CD4-positive, alpha-beta T cell treated with Interleukin-4 for 1 hour (primary cell): ENCODE measurements at regions not wholly inside any gene's neighbourhood (a gene's known extent, or its start where the extent isn't known, plus 50 kb on each side); places are given as distances from the start of the nearest gene placed in this dataset.
"Not testable (repeated sequence)": the region's sequence is repeated elsewhere in the genome, so short reads cannot be mapped to it uniquely, and the experiment has no call there.

Experiments used
- DNase-seq, 2 donors: peaks; one replicate each; pipeline ENCODE4 v3.0.0-alpha.2; 2020 to 2022

DNA sequence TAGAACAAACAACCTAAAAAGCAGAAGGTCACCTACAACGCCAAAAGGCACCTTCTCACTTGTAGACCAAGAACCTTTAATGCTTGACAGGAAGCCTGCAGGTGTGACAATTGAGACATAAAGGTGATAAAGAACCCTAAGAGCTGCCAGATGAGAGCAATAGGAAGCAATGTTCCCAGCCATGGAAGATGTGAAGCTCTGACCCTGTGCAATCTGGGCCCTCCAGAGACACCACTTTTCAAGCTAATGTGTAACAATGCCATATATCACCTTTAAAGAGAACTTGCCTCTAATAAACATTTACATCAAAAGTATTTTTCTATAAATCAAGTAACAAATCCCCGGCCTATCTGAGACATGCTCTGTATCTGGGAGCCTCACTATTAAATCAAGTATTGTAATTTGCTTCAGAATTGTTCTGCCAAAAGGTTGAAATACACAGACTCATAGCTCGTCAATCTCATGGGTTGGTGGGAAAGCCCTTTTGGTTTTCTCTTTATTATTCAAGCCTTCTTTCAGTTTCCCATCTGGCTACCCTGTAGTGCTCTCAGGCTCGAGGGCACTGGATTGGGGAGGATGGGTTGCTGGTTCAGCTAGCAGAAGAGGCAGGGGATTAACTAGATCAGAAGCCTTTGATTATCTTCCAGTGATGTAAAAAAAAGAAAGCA, 368.9 kb downstream of the BUD13 start:
- no peak for DNase-seq

DNA sequence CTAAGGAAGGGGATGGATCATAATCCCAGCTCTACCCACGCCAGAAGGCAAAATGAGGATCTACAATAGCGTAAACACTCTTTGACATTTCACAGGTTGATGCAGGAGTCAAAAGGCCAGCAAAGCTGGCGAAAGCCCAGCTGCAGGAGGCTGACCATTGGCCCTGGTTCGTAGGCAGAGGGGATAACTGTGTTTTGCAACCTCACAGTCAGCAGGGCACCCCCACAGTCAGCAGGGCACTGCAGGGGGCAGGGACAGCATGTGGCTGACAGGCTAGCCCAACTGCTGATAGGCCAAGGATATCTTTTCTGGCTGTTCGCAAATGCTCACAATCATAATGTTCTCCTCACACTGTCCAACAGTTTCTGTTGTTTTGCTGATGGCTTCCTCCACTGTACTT, 372.7 kb downstream of the BUD13 start:
- DNase-seq: no peak

DNA sequence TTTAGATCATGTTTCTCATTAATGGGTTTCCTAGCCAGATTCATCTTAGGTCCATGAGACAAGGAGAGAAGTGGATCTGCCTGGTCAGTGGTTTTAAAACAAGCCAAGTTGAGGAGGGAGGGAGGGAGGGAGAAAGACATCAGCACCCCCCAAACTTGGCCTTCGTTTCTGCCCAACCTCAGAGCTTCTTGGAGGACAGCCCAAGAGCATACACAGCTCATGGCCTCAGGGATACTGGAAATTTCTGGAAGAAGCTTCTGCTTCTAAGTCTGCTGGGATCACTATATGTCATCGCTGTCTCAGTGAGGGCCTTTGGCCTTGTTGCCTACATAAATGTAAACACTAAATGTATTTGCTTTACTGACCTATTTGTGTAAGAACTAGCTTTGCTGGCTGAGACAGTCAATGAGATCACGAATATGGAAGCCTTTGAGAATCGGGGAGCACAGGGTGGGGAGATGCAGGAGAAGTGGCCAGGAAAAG, 375.1 kb downstream of the BUD13 start:
- DNase-seq: no peak

DNA sequence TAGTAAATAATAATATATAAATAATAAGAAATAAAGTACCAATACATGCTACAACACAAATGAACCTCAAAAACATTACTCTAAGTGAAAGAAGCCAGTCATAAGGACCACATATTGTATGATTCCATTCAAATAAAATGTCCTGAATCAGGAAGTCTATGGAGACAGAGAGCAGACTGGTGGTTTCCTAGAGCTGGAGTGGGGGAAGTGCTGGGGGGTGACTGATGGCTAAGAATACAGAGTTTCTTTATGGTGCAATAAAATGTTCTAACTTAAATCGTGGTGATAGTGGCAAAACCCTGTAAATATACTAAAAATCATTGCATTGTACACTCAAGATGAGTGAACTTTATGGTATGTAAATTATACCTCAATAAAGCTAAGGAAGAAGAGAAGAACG, 376.5 kb downstream of the BUD13 start:
- DNase-seq: no peak

DNA sequence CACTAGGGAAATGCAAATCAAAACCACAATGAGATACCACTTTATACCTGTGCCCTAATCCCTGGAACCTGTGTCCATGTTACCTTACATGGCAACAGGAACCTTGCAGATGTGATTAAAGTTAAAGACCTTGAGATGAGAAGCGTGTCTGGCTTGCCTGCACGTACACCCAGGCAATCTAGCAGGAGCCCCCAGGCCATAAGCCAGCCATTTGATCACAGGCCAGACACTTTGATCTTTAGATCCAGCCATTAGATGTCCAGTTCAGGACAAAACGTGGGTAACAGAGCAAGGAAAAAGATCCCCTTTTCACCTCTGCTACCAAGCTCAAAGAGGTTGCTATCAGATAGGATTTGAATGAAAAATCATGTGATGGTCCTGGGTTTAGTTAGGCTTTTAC, 378.8 kb downstream of the BUD13 start:
- no peak for DNase-seq

DNA sequence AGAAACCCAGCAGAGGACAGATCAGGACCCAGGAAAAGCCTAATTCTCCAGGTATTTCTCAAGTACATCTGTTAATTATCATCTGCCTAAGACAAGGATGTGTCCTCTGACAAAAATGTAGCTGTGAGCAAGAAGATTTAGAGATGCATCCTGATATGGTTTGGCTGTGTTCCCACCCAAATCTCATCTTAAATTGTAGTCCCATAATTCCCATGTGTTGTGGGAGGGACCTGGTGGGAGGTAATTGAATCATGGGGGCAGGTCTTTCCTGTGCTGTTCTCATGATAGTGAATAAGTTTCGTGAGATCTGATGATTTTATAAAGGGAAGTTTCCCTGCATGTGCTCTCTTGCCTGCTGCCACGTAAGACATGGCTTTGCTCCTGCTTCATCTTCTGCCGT, 381.8 kb downstream of the BUD13 start:
- DNase-seq: no peak

DNA sequence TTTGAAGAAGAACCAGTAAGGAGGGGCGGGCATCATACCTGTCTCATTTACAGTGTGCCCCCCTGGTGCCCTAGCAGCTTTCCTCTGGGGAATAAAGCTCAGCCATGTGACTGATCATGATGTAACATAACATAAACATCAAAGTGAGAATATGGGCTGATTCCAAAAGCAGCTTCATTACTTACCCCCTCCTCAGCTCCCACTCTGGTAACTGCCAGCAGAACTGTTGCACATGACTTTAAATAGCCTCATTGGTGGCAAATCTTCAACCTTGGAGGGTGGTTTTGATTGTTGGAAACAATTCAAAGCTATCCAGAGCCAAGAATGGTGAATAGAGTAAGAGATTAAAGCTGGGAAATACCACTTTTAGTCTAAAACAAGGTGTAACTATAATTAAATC, 384.6 kb downstream of the BUD13 start:
- DNase-seq: no peak

DNA sequence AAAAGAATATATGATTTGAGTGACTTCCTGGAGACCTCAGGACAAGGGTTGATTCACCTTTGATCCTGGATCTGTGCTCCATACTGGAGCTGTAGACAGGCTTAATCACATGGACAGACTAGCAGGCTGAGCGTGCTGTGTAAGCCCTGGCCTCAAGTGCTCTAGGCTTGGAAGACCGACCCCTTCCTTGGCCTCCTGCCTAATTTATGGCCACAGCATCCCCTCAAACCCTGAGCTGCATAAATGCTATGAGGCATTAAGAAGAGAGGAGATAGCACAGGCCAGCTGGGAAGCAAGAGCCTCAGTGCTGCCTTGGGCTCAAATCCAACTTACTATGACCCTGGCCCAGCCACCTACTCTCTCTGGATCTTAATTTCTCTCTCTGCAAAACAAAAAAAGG, 385.1 kb downstream of the BUD13 start:
- DNase-seq: no peak

DNA sequence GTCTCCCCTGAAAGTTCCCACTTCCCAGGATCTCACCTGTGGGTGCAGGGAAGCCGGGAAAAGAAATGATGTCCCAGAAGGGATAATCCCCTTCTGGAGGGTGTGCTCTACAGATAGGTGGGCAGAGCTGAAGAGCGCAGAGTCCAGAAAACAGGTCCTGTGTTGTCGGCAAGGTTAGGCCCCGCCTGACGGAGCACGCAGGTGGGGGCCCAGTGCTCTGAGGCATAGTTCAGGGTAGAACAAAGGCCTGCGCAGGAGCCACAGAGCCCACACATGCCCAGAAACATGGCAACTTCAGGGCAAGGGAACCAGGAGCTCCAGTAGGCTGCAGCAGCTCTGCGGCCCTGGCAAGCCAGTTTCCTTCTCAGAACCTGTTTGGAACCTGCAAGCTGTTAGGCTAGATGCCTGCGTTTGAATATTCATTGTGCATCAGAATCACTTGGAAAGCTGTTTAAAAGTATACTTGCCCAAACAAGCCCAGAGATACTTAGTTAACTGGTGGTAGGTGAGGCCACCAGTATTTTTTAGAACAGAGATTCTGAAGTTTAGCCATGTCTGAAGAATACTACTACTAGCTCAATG, 386.6 kb downstream of the BUD13 start:
- DNase-seq: no peak

DNA sequence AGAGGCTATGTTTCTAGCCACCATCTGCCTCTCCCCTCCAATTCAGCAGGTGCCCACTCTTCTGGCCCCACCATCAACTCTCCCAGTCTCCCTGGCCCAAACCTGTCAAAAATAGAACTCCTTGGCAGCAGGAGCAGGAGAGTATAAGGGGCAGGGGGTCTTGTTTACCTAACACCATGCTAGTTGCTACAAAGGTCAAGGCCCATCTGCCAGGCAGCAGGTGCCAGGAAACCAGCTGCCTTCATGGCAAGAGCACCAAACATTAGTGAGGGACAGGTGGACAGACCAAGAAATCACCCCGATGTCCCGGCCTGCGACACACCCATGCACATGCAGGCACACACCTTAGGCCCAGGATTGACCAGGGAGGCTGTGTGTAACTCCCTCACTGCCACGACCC, 387.9 kb downstream of the BUD13 start:
- DNase-seq: no peak

DNA sequence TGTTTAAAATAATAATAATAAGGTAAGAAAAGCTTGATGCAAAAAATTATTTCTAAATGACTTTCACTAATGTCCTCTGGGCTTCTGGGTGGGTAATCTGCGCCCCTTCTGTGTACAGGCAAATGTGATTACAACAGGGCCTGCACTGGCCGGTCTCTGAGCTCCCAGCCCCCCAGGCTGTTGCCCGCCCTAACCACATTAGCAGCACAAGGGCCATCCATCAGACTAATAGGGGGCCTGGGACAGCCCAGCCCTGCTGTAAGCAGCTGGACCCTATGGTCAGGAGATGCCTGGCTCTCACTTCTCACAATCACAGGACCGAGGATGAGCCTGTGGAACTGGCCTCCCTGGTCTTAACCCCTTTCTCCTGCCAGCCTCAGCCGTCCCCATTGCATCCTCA, 388.4 kb downstream of the BUD13 start:
- no peak for DNase-seq

DNA sequence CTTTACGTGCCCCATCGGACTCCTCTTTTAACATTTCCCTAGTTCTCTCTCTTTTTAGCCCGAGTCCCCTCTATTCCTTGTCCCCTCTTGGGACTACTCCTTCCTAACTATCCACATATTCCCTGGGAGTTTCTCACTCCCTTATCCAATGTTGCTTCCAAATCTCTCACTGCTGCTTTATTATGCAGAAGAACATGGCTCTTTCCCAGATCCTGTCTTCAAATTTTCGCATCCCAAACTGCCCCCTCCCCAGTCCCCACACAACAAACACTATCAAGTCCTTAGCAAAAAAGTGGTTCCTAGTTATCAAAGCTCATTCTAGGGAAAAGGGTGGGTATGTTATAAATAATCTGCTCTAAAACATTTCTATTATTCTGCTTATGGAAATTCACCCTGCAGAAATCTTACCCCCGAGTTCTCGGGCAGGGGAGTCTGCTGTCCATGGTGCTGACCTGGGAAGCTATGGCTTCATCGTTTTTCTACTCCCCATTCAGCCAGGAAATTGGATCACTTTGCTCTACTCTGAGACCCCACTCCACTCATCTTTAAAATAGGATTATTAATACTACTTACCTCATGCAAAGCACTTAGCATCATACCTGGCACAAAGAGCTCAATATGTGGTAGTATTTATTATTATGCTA, 393.5 kb downstream of the BUD13 start:
- DNase-seq: no peak

DNA sequence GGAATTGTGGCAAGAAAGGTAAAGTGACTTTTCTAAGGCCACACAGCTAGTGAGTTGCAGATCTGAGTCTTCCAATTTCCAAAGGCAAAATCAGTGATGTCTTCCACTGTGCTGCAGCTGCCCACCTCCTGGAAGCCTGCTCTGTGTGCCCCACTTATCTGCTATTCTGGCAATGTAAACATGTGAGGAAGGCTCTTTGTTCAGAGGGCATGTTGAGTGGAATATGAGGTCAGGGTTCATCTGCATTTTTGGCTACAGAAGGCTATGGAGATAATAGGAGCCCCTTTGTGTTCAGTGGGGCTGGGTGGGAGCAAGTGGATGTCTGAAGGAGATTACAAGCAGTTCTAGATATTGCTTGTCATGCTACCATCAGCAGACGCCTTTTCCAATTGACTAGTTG, 396.2 kb downstream of the BUD13 start:
- no peak for DNase-seq

DNA sequence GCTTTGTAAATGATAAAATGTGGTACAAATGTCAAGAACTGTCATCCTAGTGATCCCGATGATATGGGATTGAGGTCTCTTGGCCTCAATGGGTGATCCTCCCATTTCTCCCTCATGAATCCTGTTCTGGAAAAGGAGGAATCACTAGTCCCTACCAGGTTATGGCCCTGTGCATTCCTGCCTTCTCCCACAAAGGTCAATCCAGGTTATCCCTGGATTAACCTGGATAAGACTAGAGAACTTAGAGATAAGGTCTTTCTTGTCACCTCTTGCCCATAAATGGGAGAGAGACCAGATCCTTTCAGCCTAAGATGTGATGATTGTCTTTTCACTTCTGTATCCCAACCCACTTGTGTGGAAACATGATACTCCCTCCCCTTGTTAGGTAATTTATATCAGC, 396.7 kb downstream of the BUD13 start:
- no peak for DNase-seq

DNA sequence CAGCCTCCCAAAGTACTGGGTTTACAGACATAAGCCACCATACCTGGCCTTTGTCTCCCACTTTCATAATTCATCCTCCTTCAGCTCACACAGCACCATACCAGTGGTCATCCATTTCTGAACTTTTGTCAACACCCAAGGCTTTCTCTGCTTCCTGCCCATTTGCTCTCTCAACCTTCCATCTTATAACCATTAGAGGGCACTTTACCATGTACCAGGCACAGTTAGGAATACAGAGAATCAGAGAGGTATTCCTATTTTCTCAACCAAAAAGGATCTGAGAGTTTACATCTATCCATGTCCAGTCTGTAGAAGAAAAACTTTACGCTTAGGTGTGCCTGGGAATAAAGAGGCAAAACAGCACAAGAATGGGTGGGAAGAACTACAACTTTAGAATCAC, 397.6 kb downstream of the BUD13 start:
- no peak for DNase-seq

DNA sequence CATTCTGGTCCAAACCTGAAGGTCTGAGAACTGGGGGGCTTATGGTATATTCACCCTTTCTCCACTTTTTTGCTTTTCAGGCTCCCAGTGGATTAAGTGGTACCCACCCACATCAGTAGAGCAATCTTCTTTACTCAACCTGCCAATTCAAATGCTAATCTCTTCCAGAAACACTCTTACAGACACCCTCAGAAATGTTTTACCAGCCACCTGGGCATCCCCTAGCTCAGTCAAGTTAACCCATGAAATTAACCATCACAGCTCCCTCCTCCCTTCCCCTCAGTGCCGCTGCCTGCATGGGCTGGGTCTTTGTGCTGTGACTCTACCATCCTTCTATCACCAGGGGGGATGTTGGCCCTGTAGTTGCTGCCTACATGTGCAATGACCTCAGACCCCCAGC, 398.7 kb downstream of the BUD13 start:
- no peak for DNase-seq

DNA sequence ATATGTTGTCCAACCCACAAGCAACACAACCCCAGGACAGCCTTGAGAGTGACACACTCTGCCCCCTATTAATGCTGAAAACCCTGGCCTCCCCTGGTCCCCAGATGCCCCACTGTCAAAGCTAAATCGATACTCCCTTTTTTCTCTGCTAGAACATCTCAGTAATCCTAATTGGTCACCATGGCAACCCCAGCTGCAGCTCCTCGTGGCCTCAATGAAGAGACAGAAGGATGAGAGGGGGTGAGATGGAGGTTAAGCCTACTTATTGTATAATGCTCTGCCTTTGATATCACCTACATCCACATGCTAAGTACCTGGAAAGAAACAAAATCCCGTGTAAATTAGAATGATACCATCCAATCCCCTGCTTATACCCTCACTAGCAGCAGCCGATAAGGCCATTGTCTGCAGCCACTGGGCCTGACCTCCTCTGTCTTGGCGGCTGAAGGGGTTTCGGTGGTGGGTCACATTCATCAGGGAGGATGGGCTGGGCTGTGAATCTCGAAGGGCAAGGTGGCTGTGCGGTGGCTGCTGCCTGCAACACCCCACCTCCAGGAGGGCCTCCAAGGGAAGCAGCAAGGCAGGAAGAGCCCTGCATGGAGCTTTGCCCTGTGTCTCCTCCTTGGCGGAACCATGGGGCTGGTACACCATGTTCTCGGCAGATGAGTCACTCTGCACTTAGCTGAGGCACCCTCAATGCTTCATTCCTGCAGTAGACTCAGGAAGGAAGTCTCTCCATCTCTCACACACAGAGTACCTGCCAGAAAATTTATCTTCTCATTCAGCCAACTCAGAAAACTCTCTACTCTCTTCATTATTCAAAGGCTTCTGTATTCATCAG, 399.5 kb downstream of the BUD13 start:
- DNase-seq: no peak

DNA sequence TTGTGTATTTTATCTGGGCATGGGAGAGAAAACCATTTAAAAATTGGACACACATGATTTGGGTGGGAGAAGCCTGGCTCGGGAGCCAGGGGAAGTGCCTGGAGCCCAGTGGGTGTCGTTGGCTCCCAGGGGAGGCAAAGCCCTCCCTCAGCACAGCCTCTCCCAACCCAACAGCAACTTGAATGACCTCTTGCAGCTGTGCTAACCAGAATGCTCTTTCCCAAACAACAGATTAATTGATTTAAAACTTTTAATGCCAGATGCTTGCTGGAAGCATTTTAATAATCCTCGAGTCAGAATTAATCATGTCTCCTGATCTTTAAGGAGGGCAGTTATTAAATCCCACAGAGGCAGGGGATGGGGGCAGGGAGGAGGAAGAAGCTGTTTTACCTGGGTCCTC, 401.6 kb downstream of the BUD13 start:
- no peak for DNase-seq

DNA sequence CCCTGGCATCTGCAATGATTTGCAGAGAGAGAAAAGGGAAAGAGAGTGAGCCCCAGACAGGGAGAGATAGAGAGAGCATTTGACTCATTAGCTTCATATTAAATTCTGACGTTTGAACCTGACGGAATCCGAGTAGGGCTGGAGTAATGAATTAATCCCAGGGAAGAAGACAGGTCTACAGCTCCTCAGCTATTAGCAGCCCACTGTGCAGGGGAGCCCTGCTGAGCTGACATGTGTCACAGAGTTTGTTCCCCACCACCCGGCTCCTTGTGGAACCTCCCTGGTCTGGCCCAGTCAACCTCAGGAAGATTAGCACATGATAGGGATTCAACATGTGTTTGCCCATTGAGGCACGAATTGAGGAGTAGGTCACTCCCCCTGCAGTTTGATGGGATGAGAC, 404.0 kb downstream of the BUD13 start:
- DNase-seq: no peak

DNA sequence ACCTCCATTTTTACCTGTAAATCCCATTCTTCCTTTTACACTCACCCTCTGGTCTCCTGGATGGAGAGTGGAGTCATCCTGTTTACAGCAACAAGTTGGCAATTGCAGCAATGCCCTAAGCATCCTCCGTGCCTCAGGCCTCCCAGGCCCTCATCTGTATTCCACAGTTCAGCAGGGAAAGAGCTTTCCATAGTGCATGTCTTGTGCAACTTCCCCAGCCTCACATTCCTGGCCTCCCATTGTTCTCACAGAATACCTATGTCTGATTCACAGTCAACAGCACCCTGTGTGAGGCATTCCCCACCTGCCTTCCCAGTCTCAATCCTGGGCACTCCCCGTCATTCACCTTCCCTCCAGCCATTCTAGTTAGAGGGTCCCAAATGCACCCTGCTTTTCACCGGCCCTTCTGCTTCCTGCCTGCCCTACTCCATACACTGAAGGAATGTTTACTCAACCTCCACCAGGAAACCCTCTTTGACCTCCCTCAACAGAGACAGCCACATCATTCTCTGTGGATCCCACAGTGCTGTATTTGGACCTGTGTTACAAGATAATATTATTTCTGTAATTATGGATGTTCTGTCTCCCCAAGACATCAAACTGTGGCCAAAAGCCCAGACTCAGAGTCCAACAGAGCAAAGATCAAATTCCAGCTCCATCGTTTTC, 405.7 kb downstream of the BUD13 start:
- DNase-seq: no peak

DNA sequence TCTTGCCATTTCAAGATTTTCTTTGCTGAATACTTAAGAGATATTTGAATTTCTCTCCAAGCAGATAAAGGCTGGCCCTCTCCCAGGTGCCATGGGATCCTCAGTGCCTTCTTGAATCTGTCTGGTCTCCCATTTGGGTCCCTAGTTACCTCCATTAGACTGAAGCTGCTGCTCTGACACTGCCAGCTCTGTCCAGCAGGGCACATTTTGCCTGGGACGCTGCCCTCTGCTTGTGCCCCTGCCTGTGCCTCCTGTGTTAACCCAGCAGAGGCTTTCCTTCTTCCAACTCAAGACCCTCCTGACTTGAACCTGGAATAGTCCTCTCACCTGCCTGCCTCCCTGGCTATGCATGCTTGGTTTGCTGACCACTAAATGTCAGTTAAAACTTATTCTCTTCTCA, 406.3 kb downstream of the BUD13 start:
- no peak for DNase-seq

DNA sequence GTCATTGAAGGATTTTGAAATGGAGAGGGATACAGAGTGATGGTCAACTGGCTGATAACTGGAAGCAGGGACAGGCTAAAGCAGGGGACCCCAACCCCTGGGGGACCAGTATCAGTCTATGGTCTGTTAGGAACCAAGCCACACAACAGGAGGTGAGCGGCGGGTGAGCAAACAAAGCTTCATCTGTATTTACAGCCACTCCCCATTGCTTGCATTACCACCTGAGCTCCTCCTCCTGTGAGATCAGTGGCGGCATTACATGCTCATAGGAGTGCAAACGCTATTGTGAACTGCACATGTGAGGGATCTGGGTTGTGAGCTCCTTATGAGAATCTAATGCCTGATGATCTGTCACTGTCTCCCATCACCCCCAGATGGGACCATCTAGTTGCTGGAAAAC, 407.9 kb downstream of the BUD13 start:
- not testable (repeated sequence) for DNase-seq

DNA sequence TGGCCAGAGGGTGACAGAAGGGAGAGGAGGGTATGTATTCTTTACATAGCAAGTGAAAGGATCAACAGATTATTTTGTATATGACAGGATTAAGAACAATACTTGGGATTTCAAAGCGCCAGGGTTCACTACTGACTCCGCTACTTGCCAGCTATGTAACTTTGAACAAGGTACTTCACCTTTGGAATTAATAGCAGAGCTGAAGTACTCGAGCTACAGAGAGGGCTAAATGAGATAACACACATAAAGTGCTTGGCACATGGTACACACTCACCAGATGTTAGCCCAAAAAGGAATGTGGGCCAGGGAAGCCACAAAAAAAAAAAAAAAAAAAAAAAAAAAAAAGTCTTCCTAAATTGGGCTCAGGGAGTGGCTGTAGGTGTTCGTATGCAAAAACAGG, 408.4 kb downstream of the BUD13 start:
- no peak for DNase-seq
